H1 (cell line): ENCODE measurements at regions not wholly inside any gene's neighbourhood (a gene's known extent, or its start where the extent isn't known, plus 50 kb on each side); places are given as distances from the start of the nearest gene placed in this dataset.

ENCODE experiments used
- CTCF ChIA-PET: fragments of 300-600 bp; sonication (Branson Sonifier 250); formaldehyde crosslinking; loops from one replicate; lab custom pipeline; 2021; ENCODE audit not compliant: partially characterized antibody; lab: Charles Lee
- POLR2A ChIA-PET: fragments of 300-600 bp; sonication (Branson Sonifier 250); formaldehyde crosslinking; loops from one replicate; lab custom pipeline; 2021; ENCODE audit warnings: inconsistent platforms; ENCODE audit not compliant: partially characterized antibody; lab: Charles Lee
- DNase-seq, 2 experiments: peaks; one replicate each; pipeline versions ENCODE4 v3.0.0 to v3.0.0-alpha.2; 2010 to 2022; ENCODE audit warnings: low spot score in 2 of 2, low read depth in 1 of 2, mixed read lengths in 1 of 2
- FAIRE-seq: peaks from 2 replicates; lab custom pipeline; 2011; peaks lifted over from hg19 to GRCh38; lab: Jason Lieb, UNC
- H2AFZ ChIP-seq: 2 replicates; pipeline ENCODE4 v1.8.1; 2012; ENCODE audit warnings: low read length, inconsistent platforms
- H2AK5ac ChIP-seq: 2 replicates; pipeline ENCODE4 v1.6.1; 2013; ENCODE audit warnings: low read depth, low read length
- H2BK120ac ChIP-seq: replicated peaks from 2 replicates; pipeline ENCODE3; 2013; ENCODE audit warnings: low read depth, low read length, inconsistent platforms
- H2BK12ac ChIP-seq: 2 replicates; pipeline ENCODE4 v1.6.1; 2013; ENCODE audit warnings: low read depth, low read length
- H2BK15ac ChIP-seq: 2 replicates; pipeline ENCODE4 v1.6.1; 2013; ENCODE audit warnings: low read length
- H2BK20ac ChIP-seq: 2 replicates; pipeline ENCODE4 v1.6.1; 2013; ENCODE audit warnings: low read length
- H2BK5ac ChIP-seq: 2 replicates; pipeline ENCODE4 v1.6.1; 2013; ENCODE audit warnings: low read depth, low read length
- H3K14ac ChIP-seq: 2 replicates; pipeline ENCODE4 v1.6.1; 2013; ENCODE audit warnings: inconsistent platforms; ENCODE audit not compliant: insufficient read length
- H3K18ac ChIP-seq: 2 replicates; pipeline ENCODE4 v1.6.1; 2013; ENCODE audit warnings: low read length; ENCODE audit errors: extremely low read depth
- H3K23ac ChIP-seq: 2 replicates; pipeline ENCODE4 v1.6.1; 2013; ENCODE audit warnings: inconsistent platforms; ENCODE audit not compliant: insufficient read length
- H3K23me2 ChIP-seq: 2 replicates; pipeline ENCODE4 v1.6.1; 2013; ENCODE audit warnings: low read depth, low read length
- H3K27ac ChIP-seq: 2 replicates; pipeline ENCODE4 v1.6.1; 2011; ENCODE audit warnings: low read depth, low read length, inconsistent platforms
- H3K27me3 ChIP-seq, 4 experiments: replicated peaks in 1 of 4; 1 replicate in 1 of 4; 2 replicates in 3 of 4; pipeline versions ENCODE4 v1.6.1 to v1.8.1; 2011 to 2013; ENCODE audit warnings: low read length in 3 of 4, mild to moderate bottlenecking in 3 of 4, inconsistent platforms in 2 of 4, mixed read lengths in 2 of 4, moderate library complexity in 1 of 4; ENCODE audit not compliant: control insufficient read depth in 3 of 4, insufficient read depth in 3 of 4; ENCODE audit errors: extremely low read depth in 1 of 4
- H3K36me3 ChIP-seq, 4 experiments: 2 replicates each; pipeline versions ENCODE4 v1.6.1 to v1.8.1; 2011 to 2013; ENCODE audit warnings: mild to moderate bottlenecking in 4 of 4, low read length in 3 of 4, moderate library complexity in 2 of 4, control low read depth in 1 of 4, inconsistent platforms in 1 of 4; ENCODE audit not compliant: insufficient read depth in 4 of 4, control insufficient read depth in 2 of 4
- H3K4ac ChIP-seq: replicated peaks from 2 replicates; pipeline ENCODE3; 2013; ENCODE audit warnings: low read length, low read depth, mixed read lengths, inconsistent platforms; ENCODE audit not compliant: insufficient read length
- H3K4me1 ChIP-seq, 4 experiments: replicated peaks in 1 of 4; 1 replicate in 1 of 4; 2 replicates in 3 of 4; pipeline versions ENCODE4 v1.6.1 to v1.8.1; 2011 to 2013; ENCODE audit warnings: low read length in 3 of 4, inconsistent platforms in 2 of 4, mixed read lengths in 1 of 4; ENCODE audit not compliant: insufficient read depth in 4 of 4, control insufficient read depth in 3 of 4
- H3K4me2 ChIP-seq, 2 experiments: 2 replicates each; pipeline versions ENCODE4 v1.6.1 to v1.8.1; 2011 to 2013; ENCODE audit warnings: low read depth in 2 of 2, low read length in 2 of 2, control low read depth in 1 of 2, inconsistent platforms in 1 of 2, mild to moderate bottlenecking in 1 of 2; ENCODE audit not compliant: insufficient read depth in 1 of 2
- H3K4me3 ChIP-seq, 4 experiments: fragments of 200-600, 300-600 bp in 1 of 4; sonication (generic), shearing (Covaris generic), sonication (Bioruptor Twin) in 1 of 4; 2 replicates each; pipeline versions ENCODE4 v1.5.1 to v1.8.1; 2011 to 2016; ENCODE audit warnings: low read length in 4 of 4, low read depth in 3 of 4, control low read depth in 2 of 4, inconsistent platforms in 2 of 4, mild to moderate bottlenecking in 2 of 4, mixed read lengths in 1 of 4, moderate library complexity in 1 of 4; ENCODE audit not compliant: insufficient read depth in 2 of 4; ENCODE audit errors: extremely low read depth in 1 of 4
- H3K56ac ChIP-seq: replicated peaks from 2 replicates; pipeline ENCODE3; 2013; ENCODE audit warnings: low read depth, mild to moderate bottlenecking, mixed read lengths, low read length, inconsistent platforms; ENCODE audit not compliant: insufficient read length
- H3K79me1 ChIP-seq: 2 replicates; pipeline ENCODE4 v1.6.1; 2013; ENCODE audit warnings: low read depth, low read length, control low read depth
- H3K79me2 ChIP-seq, 2 experiments: 2 replicates each; pipeline versions ENCODE4 v1.6.1 to v1.8.1; 2012 to 2013; ENCODE audit warnings: low read length in 2 of 2, mild to moderate bottlenecking in 2 of 2, inconsistent platforms in 1 of 2; ENCODE audit not compliant: insufficient read depth in 2 of 2, control insufficient read depth in 1 of 2
- H3K9ac ChIP-seq, 4 experiments: replicated peaks in 1 of 4; 1 replicate in 1 of 4; 2 replicates in 3 of 4; pipeline versions ENCODE4 v1.6.1 to v1.8.1; 2011 to 2013; ENCODE audit warnings: low read depth in 3 of 4, low read length in 3 of 4, control low read depth in 2 of 4, mild to moderate bottlenecking in 2 of 4, moderate library complexity in 2 of 4, inconsistent platforms in 1 of 4; ENCODE audit errors: extremely low read depth in 1 of 4
- H3K9me3 ChIP-seq, 2 experiments: 2 replicates each; pipeline versions ENCODE4 v1.6.1 to v1.8.1; 2012 to 2013; ENCODE audit warnings: mild to moderate bottlenecking in 2 of 2, moderate library complexity in 2 of 2, control low read depth in 1 of 2, inconsistent platforms in 1 of 2, low read depth in 1 of 2, low read length in 1 of 2, mixed read lengths in 1 of 2; ENCODE audit not compliant: insufficient read depth in 2 of 2
- H4K20me1 ChIP-seq, 2 experiments: replicated peaks in 1 of 2; 2 replicates each; pipeline versions ENCODE3 to v1.8.1; 2011 to 2013; ENCODE audit warnings: inconsistent platforms in 2 of 2, low read length in 2 of 2, mild to moderate bottlenecking in 1 of 2; ENCODE audit not compliant: insufficient read depth in 2 of 2, control insufficient read depth in 1 of 2
- H4K5ac ChIP-seq: 2 replicates; pipeline ENCODE4 v1.6.1; 2013; ENCODE audit warnings: low read length, low read depth, mixed read lengths, inconsistent platforms; ENCODE audit not compliant: insufficient read length
- H4K8ac ChIP-seq: 2 replicates; pipeline ENCODE4 v1.8.0; 2013; ENCODE audit warnings: mild to moderate bottlenecking, moderate library complexity, low read length, inconsistent platforms; ENCODE audit not compliant: insufficient read depth; ENCODE audit errors: extremely low read depth
- H4K91ac ChIP-seq: replicated peaks from 2 replicates; pipeline ENCODE3; 2013; ENCODE audit warnings: low read length, mixed read lengths, inconsistent platforms; ENCODE audit not compliant: insufficient read length
- ASH2L ChIP-seq: fragments of 200-600, 300-600 bp; sonication (generic); IDR thresholded peaks from one replicate; pipeline ENCODE4 v1.7.1; 2017; ENCODE audit warnings: low read length
- JUN ChIP-seq: IDR thresholded peaks from 2 replicates; pipeline ENCODE4 v1.6.1; 2011; ENCODE audit warnings: low read depth, mild to moderate bottlenecking, improper control_type of control experiment, low read length
- TBP ChIP-seq: IDR thresholded peaks from 2 replicates; pipeline ENCODE4 v1.6.1; 2011; ENCODE audit warnings: low read depth, low read length, improper control_type of control experiment
- WGBS, 2 experiments: shearing (Covaris generic) in 1 of 2; methylation state at CpG; one replicate each; pipeline versions ENCODE4 v1.1.6 to v1.1.7; 2013 to 2015; ENCODE audit warnings: low lambda C conversion rate in 2 of 2, mixed read lengths in 2 of 2, inconsistent platforms in 1 of 2, low coverage in 1 of 2, missing lambda C conversion rate in 1 of 2; ENCODE audit not compliant: insufficient replicate concordance in 2 of 2, insufficient coverage in 1 of 2, insufficient read length in 1 of 2; ENCODE audit errors: extremely low coverage in 1 of 2, missing lambda C conversion rate in 1 of 2; 5-methylcytosine and 5-hydroxymethylcytosine counted together

DNA sequence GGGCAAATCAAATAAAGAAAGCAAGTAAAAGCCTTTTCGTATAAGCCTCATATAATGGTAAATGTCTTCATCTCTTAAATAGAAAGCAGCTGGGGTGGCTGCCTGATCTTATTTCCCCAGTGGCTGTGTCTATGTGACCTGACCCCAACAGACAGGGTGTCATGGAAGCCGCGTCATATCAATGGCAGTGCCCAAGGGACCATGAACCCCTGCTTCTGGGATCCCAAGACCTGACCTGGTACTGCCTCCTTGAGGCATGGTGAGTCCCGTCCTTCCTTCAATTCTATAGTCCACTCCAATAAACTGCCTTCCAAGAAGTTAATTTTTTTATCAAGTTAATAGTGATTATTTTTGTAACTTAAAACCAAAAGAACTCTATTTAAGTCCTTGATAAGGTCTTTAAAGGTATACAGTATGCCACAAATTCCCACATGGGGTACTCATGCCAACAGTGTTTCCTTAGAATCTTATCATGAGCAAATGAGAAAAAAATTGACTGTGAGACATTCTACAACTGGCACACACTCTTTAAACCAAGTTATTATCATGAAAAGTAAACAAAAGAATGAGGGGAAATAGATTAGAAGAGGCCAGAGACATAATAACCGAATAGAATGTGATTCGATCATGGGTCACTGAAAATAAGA is 104.6 kb downstream of the ADSS2 start:
- no peak overlapping the region for H3K18ac ChIP-seq
- POLR2A ChIA-PET: interaction anchor here (1.4 kb wide), 1 partner anchor 9 kb away, joined by 4 read pairs; no protein-coding TSS in a partner anchor
- no peak overlapping the region for H3K4ac ChIP-seq
- H2BK5ac ChIP-seq: no peak overlapping the region
- no peak overlapping the region for H3K4me3 ChIP-seq
- no peak overlapping the region for H3K9ac ChIP-seq
- no peak overlapping the region for H4K91ac ChIP-seq
- H2AFZ ChIP-seq: no peak overlapping the region
- H3K79me2 ChIP-seq: no peaks in the 10 kb centered on the region
- no peak overlapping the region for H3K23ac ChIP-seq
- no peaks in the 10 kb centered on the region for H3K9me3 ChIP-seq
- no peak for FAIRE-seq
- 95% methylated on average over 6 of the region's 6 CpGs; no CpG with 5 or more reads in 1 of the 2 experiments for WGBS, 2 experiments
- H3K4me1 ChIP-seq: peaks cover under 1 to 7% (median 5%) of the 10 kb centered on the region in 4 experiments; a peak in 5 of 7 replicates
- no peak overlapping the region for H2BK120ac ChIP-seq
- no peaks in the 10 kb centered on the region for H3K27me3 ChIP-seq
- H3K79me1 ChIP-seq: no peaks in the 10 kb centered on the region
- no peak for DNase-seq
- no peak overlapping the region for H3K56ac ChIP-seq
- H3K14ac ChIP-seq: no peak overlapping the region
- H4K5ac ChIP-seq: no peak overlapping the region
- H2BK20ac ChIP-seq: no peak overlapping the region
- CTCF ChIA-PET: no interaction called here
- no peak overlapping the region for H3K27ac ChIP-seq
- H3K23me2 ChIP-seq: no peaks in the 10 kb centered on the region
- no peak overlapping the region for H2BK12ac ChIP-seq
- H3K4me2 ChIP-seq: no peak overlapping the region
- H3K36me3 ChIP-seq: no peaks in the 10 kb centered on the region
- H2BK15ac ChIP-seq: no peak overlapping the region
- H4K20me1 ChIP-seq: no peaks in the 10 kb centered on the region
- H4K8ac ChIP-seq: no peak overlapping the region
- H2AK5ac ChIP-seq: no peak overlapping the region
- TF ChIP-seq ASH2L (no peak), TBP (no peak), JUN (no peak)
